CD14-positive monocyte (primary cell): ENCODE measurements at regions not wholly inside any gene's neighbourhood (a gene's known extent, or its start where the extent isn't known, plus 50 kb on each side); places are given as distances from the start of the nearest gene placed in this dataset.
A peak's percentile ranks its signal among the peaks of the same experiment; 100 is the strongest.

Experiments used
- DNase-seq, 3 donors: peaks; one replicate each; pipeline ENCODE4 v3.0.0-alpha.2; 2011 to 2022
- H2AFZ ChIP-seq: 2 replicates; pipeline ENCODE4 v1.6.0; 2012; ENCODE audit warnings: mild to moderate bottlenecking, low read depth, low read length, inconsistent platforms; ENCODE audit not compliant: insufficient read depth, poor library complexity, severe bottlenecking
- H3K27ac ChIP-seq, 2 donors: 1 replicate in 1 of 2; 2 replicates in 1 of 2; pipeline ENCODE4 v1.5.1; 2012 to 2013; ENCODE audit warnings: low read length in 2 of 2, control low read depth in 1 of 2, inconsistent platforms in 1 of 2, low read depth in 1 of 2, mild to moderate bottlenecking in 1 of 2
- H3K27me3 ChIP-seq, 2 donors: one replicate each; pipeline versions ENCODE4 v1.6.0 to v1.6.1; 2011 to 2013; ENCODE audit warnings: low read length in 2 of 2; ENCODE audit not compliant: control insufficient read depth in 2 of 2, insufficient read depth in 2 of 2
- H3K36me3 ChIP-seq, 2 donors: replicated peaks in 1 of 2; 1 replicate in 1 of 2; 2 replicates in 1 of 2; pipeline versions ENCODE4 v1.5.1 to v1.6.1; 2012 to 2013; ENCODE audit warnings: low read length in 2 of 2, control low read depth in 1 of 2, inconsistent platforms in 1 of 2, mild to moderate bottlenecking in 1 of 2; ENCODE audit not compliant: insufficient read depth in 2 of 2, control insufficient read depth in 1 of 2
- H3K4me1 ChIP-seq, 2 donors: 1 replicate in 1 of 2; 2 replicates in 1 of 2; pipeline versions ENCODE4 v1.5.1 to v1.6.1; 2012 to 2013; ENCODE audit warnings: low read length in 2 of 2, control low read depth in 1 of 2, inconsistent platforms in 1 of 2, mild to moderate bottlenecking in 1 of 2, moderate library complexity in 1 of 2; ENCODE audit not compliant: insufficient read depth in 2 of 2, control insufficient read depth in 1 of 2
- H3K4me2 ChIP-seq: replicated peaks from 2 replicates; pipeline ENCODE3; 2012; ENCODE audit warnings: low read length, moderate library complexity, mild to moderate bottlenecking; ENCODE audit not compliant: poor library complexity, severe bottlenecking; ENCODE audit errors: extremely low read depth
- H3K4me3 ChIP-seq, 3 experiments: fragments of 200-600 bp in 1 of 3; sonication (generic) in 1 of 3; replicated peaks in 1 of 3; 1 replicate in 2 of 3; 2 replicates in 1 of 3; pipeline ENCODE4 v1.5.1; 2011 to 2013; ENCODE audit warnings: low read length in 3 of 3, mild to moderate bottlenecking in 3 of 3, control low read depth in 2 of 3, low read depth in 2 of 3, inconsistent platforms in 1 of 3, moderate library complexity in 1 of 3
- H3K79me2 ChIP-seq: 2 replicates; pipeline ENCODE4 v1.6.0; 2012; ENCODE audit warnings: mild to moderate bottlenecking, control low read depth, inconsistent platforms, low read length, moderate library complexity; ENCODE audit not compliant: insufficient read depth
- H3K9ac ChIP-seq: 2 replicates; pipeline ENCODE4 v1.6.0; 2017; ENCODE audit warnings: low read length, mild to moderate bottlenecking; ENCODE audit not compliant: insufficient read depth, poor library complexity, severe bottlenecking
- H3K9me3 ChIP-seq, 2 donors: replicated peaks in 1 of 2; 1 replicate in 1 of 2; 2 replicates in 1 of 2; pipeline versions ENCODE4 v1.5.1 to v1.6.1; 2012 to 2013; ENCODE audit warnings: low read length in 2 of 2, control low read depth in 1 of 2; ENCODE audit not compliant: control insufficient read depth in 1 of 2, insufficient read depth in 1 of 2
- H4K20me1 ChIP-seq: 2 replicates; pipeline ENCODE4 v1.6.0; 2012; ENCODE audit warnings: mild to moderate bottlenecking, low read length, control low read depth, moderate library complexity; ENCODE audit not compliant: insufficient read depth
- H3K27ac Mint-ChIP-seq, 7 donors: one replicate each; pipeline ENCODE4 v1.8.0; 2020; ENCODE audit warnings: mild to moderate bottlenecking in 7 of 7, mixed read lengths in 7 of 7, moderate library complexity in 6 of 7, inconsistent platforms in 2 of 7
- H3K27me3 Mint-ChIP-seq, 3 donors: one replicate each; pipeline ENCODE4 v1.8.0; 2021 to 2022; ENCODE audit warnings: low read depth in 3 of 3, mild to moderate bottlenecking in 3 of 3, mixed read lengths in 3 of 3, moderate library complexity in 3 of 3, inconsistent platforms in 1 of 3
- H3K36me3 Mint-ChIP-seq, 2 donors: one replicate each; pipeline ENCODE4 v1.8.0; 2020; ENCODE audit warnings: mixed read lengths in 2 of 2, inconsistent platforms in 1 of 2, mild to moderate bottlenecking in 1 of 2
- H3K4me1 Mint-ChIP-seq: one replicate; pipeline ENCODE4 v1.8.0; 2020; ENCODE audit warnings: mild to moderate bottlenecking, mixed read lengths
- H3K4me3 Mint-ChIP-seq, 2 donors: one replicate each; pipeline ENCODE4 v1.8.0; 2020; ENCODE audit warnings: mild to moderate bottlenecking in 2 of 2, mixed read lengths in 2 of 2, moderate library complexity in 1 of 2
- H3K9me3 Mint-ChIP-seq, 7 donors: one replicate each; pipeline ENCODE4 v1.8.0; 2020 to 2022; ENCODE audit warnings: mixed read lengths in 7 of 7, mild to moderate bottlenecking in 6 of 7, moderate library complexity in 6 of 7, inconsistent platforms in 2 of 7
- CTCF ChIP-seq: fragments of 200-600 bp; IDR thresholded peaks from one replicate; pipeline ENCODE4 v1.8.0; 2022; ENCODE audit warnings: antibody characterized with exemption, mild to moderate bottlenecking
- WGBS: methylation state at CpG from one replicate; pipeline ENCODE4 v1.1.5; 2013; ENCODE audit warnings: missing lambda C conversion rate; ENCODE audit not compliant: insufficient coverage; 5-methylcytosine and 5-hydroxymethylcytosine counted together
- intact Hi-C, 2 donors: fragments of 100-400 bp; cut with micrococcal nuclease; formaldehyde crosslinking; loops; one replicate each; pipeline versions ENCODE4 v1.15.0 to v1.15.1; 2023

- Mint-ChIP-seq H3K4me3 (peak overlapping the region; percentile 87 to 94), H3K9me3 (peaks cover 1 to 14% (median 8%) of the 10 kb centered on the region in 7 donors), H3K4me1 (peaks cover 66% of the 10 kb centered on the region), H3K27me3 (peaks cover 42 to 51% (median 50%) of the 10 kb centered on the region in 3 donors), H3K27ac (peak overlapping the region; percentile 41 to 98 (median 98)), H3K36me3 (peaks cover 10 to 18% of the 10 kb centered on the region in 2 donors)
- Histone ChIP-seq H3K9ac (peak overlapping the region; percentile 100), H2AFZ (peak overlapping the region; percentile 81), H4K20me1 (peaks cover 8% of the 10 kb centered on the region), H3K36me3 (no peaks in the 10 kb centered on the region), H3K9me3 (peaks cover 0 to 8% of the 10 kb centered on the region in 2 donors), H3K4me2 (peak overlapping the region; percentile 84), H3K4me3 (peak overlapping the region; percentile 24 to 97 (median 49)), H3K4me1 (peaks cover 64 to 72% of the 10 kb centered on the region in 2 donors), H3K27ac (peak overlapping the region; percentile 76 to 99), H3K27me3 (peaks cover 14 to 50% of the 10 kb centered on the region in 2 donors), H3K79me2 (peaks cover 33% of the 10 kb centered on the region)
- WGBS: 69% methylated on average over 35 of the region's 39 CpGs
- intact Hi-C loops: loop anchor here (5.0 to 10.0 kb wide), 5 partner anchors 79 to 507 kb away; partner anchors contain the start of gene TRIM13 (in 2 of the 2)
- DNase-seq: no peak
- no peak for TF ChIP-seq CTCF
These were observed 112.6 kb downstream of the KCNRG start for GRCh38 chr13:50127726-50128291.

- DNase-seq: no peak
- Histone ChIP-seq H3K4me2 (no peak overlapping the region), H3K9me3 (peaks cover 0 to 12% of the 10 kb centered on the region in 2 donors), H3K27me3 (peaks cover 20 to 56% of the 10 kb centered on the region in 2 donors), H3K4me3 (no peak overlapping the region), H3K27ac (no peak overlapping the region), H3K79me2 (peaks cover 27% of the 10 kb centered on the region), H3K9ac (no peak overlapping the region), H3K4me1 (peaks cover 64 to 72% of the 10 kb centered on the region in 2 donors), H2AFZ (no peak overlapping the region), H4K20me1 (peaks cover 1% of the 10 kb centered on the region), H3K36me3 (no peaks in the 10 kb centered on the region)
- Mint-ChIP-seq H3K4me3 (peak overlapping the region; percentile 31 to 92), H3K9me3 (peaks cover 1 to 18% (median 11%) of the 10 kb centered on the region in 7 donors), H3K36me3 (peaks cover 11 to 20% of the 10 kb centered on the region in 2 donors), H3K27me3 (peaks cover 49 to 58% (median 55%) of the 10 kb centered on the region in 3 donors), H3K4me1 (peaks cover 63% of the 10 kb centered on the region), H3K27ac (peak overlapping the region in 1 of 7 donors; percentile 28)
- intact Hi-C loops: loop anchor here (5.0 to 10.0 kb wide), 5 partner anchors 79 to 506 kb away; partner anchors contain the start of gene TRIM13 (in 2 of the 2)
- no peak for TF ChIP-seq CTCF
- 97% methylated on average over 18 of the region's 18 CpGs for WGBS
These were observed 113.2 kb downstream of the KCNRG start for GRCh38 chr13:50128428-50128931.
